MM.1S (cell line): ENCODE measurements at regions not wholly inside any gene's neighbourhood (a gene's known extent, or its start where the extent isn't known, plus 50 kb on each side); places are given as distances from the start of the nearest gene placed in this dataset.
"Not testable (repeated sequence)": the region's sequence is repeated elsewhere in the genome, so short reads cannot be mapped to it uniquely, and the experiment has no call there.

Experiments
- DNase-seq: peaks from one replicate; pipeline ENCODE4 v3.0.0-alpha.2; 2015
- H2AFZ ChIP-seq: fragments of 300-600 bp; sonication (generic); 2 replicates; pipeline ENCODE4 v1.6.0; 2016; ENCODE audit warnings: antibody characterized with exemption, low read length
- H3F3A ChIP-seq: fragments of 300-600 bp; sonication (generic); 2 replicates; pipeline ENCODE4 v1.6.1; 2016; ENCODE audit warnings: mild to moderate bottlenecking, antibody characterized with exemption, low read length, moderate library complexity, mixed read lengths; ENCODE audit not compliant: insufficient read depth
- H3K27ac ChIP-seq: fragments of 300-600 bp; sonication (generic); 2 replicates; pipeline ENCODE4 v1.5.1; 2016; ENCODE audit warnings: mild to moderate bottlenecking, low read length
- H3K27me3 ChIP-seq: fragments of 300-600 bp; sonication (generic); replicated peaks from 2 replicates; pipeline ENCODE4 v1.6.0; 2016; ENCODE audit warnings: low read length; ENCODE audit not compliant: insufficient read depth
- H3K36me3 ChIP-seq: fragments of 300-600 bp; sonication (generic); replicated peaks from 2 replicates; pipeline ENCODE4 v1.6.1; 2016; ENCODE audit warnings: mild to moderate bottlenecking, low read length, mixed read lengths; ENCODE audit not compliant: insufficient read depth
- H3K4me1 ChIP-seq: fragments of 300-600 bp; sonication (generic); 2 replicates; pipeline ENCODE4 v1.6.1; 2016; ENCODE audit warnings: low read length, mixed read lengths
- H3K4me2 ChIP-seq: fragments of 300-600 bp; sonication (generic); 2 replicates; pipeline ENCODE4 v1.6.0; 2016; ENCODE audit warnings: low read depth, low read length
- H3K4me3 ChIP-seq: fragments of 300-600 bp; sonication (generic); 2 replicates; pipeline ENCODE4 v1.5.1; 2016; ENCODE audit warnings: low read length, mixed read lengths
- H3K79me2 ChIP-seq: fragments of 300-600 bp; sonication (generic); 2 replicates; pipeline ENCODE4 v1.6.1; 2016; ENCODE audit warnings: mixed run types, low read length, mixed read lengths
- H3K9ac ChIP-seq: fragments of 300-600 bp; sonication (generic); 2 replicates; pipeline ENCODE4 v1.6.1; 2016; ENCODE audit warnings: low read length, mixed read lengths
- H3K9me2 ChIP-seq: fragments of 300-600 bp; sonication (generic); replicated peaks from 2 replicates; pipeline ENCODE4 v1.6.1; 2016; ENCODE audit warnings: mild to moderate bottlenecking, low read length, mixed read lengths; ENCODE audit not compliant: insufficient read depth
- H3K9me3 ChIP-seq: fragments of 300-600 bp; sonication (generic); replicated peaks from 2 replicates; pipeline ENCODE4 v1.6.1; 2016; ENCODE audit warnings: mild to moderate bottlenecking, low read length, mixed read lengths; ENCODE audit not compliant: insufficient read depth
- H4K20me1 ChIP-seq: fragments of 300-600 bp; sonication (generic); 2 replicates; pipeline ENCODE4 v1.6.1; 2016; ENCODE audit warnings: mild to moderate bottlenecking, low read length, moderate library complexity, mixed read lengths; ENCODE audit not compliant: insufficient read depth
- CTCF ChIP-seq: fragments of 300-600 bp; sonication (generic); IDR thresholded peaks from 2 replicates; pipeline ENCODE4 v1.5.1; 2016; ENCODE audit warnings: antibody characterized with exemption, low read length, mixed read lengths
- EZH2 ChIP-seq: fragments of 300-600 bp; sonication (generic); optimal IDR thresholded peaks from 2 replicates; pipeline ENCODE3; 2017; ENCODE audit warnings: low read depth, mild to moderate bottlenecking, antibody characterized with exemption, low read length, mixed read lengths
- EZH2phosphoT487 ChIP-seq: fragments of 300-600 bp; sonication (generic); IDR thresholded peaks from 2 replicates; pipeline ENCODE4 v1.6.1; 2018; ENCODE audit warnings: antibody characterized with exemption, low read length

- no peaks in the 10 kb centered on the region for H3F3A ChIP-seq
- H3K36me3 ChIP-seq: no peaks in the 10 kb centered on the region
- no peak overlapping the region for H2AFZ ChIP-seq
- H3K27me3 ChIP-seq: no peaks in the 10 kb centered on the region
- H3K9me3 ChIP-seq: no peaks in the 10 kb centered on the region
- H3K4me1 ChIP-seq: no peaks in the 10 kb centered on the region
- H3K9ac ChIP-seq: no peak overlapping the region
- DNase-seq: no peak
- no peak overlapping the region for H3K4me3 ChIP-seq
- no peaks in the 10 kb centered on the region for H3K79me2 ChIP-seq
- H3K9me2 ChIP-seq: no peaks in the 10 kb centered on the region
- no peaks in the 10 kb centered on the region for H4K20me1 ChIP-seq
- H3K27ac ChIP-seq: no peak overlapping the region
- TF ChIP-seq EZH2 (no peak), EZH2phosphoT487 (no peak), CTCF (no peak)
- H3K4me2 ChIP-seq: no peak overlapping the region
Observed at GRCh38 chr10:78218798-78219490, 185.3 kb downstream of the RPS24 start.

GRCh38 chr10:78219568-78219967 lies 185.9 kb downstream of the RPS24 start:
- H3K79me2 ChIP-seq, H3K9me2 ChIP-seq, H3K9me3 ChIP-seq, H3K36me3 ChIP-seq, H3F3A ChIP-seq, DNase-seq, H4K20me1 ChIP-seq, H2AFZ ChIP-seq, H3K4me1 ChIP-seq, H3K4me3 ChIP-seq, H3K27me3 ChIP-seq, H3K4me2 ChIP-seq, H3K9ac ChIP-seq, H3K27ac ChIP-seq: not testable (repeated sequence)

GRCh38 chr10:78220781-78221180 lies 187.1 kb downstream of the RPS24 start:
- H3F3A ChIP-seq: no peaks in the 10 kb centered on the region
- H3K4me2 ChIP-seq: no peak overlapping the region
- no peak for TF ChIP-seq EZH2phosphoT487
- no peak for TF ChIP-seq CTCF
- no peak for TF ChIP-seq EZH2
- no peaks in the 10 kb centered on the region for H3K9me3 ChIP-seq
- no peak overlapping the region for H3K27ac ChIP-seq
- no peaks in the 10 kb centered on the region for H3K9me2 ChIP-seq
- no peak overlapping the region for H3K4me3 ChIP-seq
- H3K79me2 ChIP-seq: no peaks in the 10 kb centered on the region
- H3K36me3 ChIP-seq: no peaks in the 10 kb centered on the region
- H4K20me1 ChIP-seq: no peaks in the 10 kb centered on the region
- H3K27me3 ChIP-seq: no peaks in the 10 kb centered on the region
- H3K4me1 ChIP-seq: no peaks in the 10 kb centered on the region
- DNase-seq: no peak
- H3K9ac ChIP-seq: no peak overlapping the region
- H2AFZ ChIP-seq: no peak overlapping the region

GRCh38 chr10:78222096-78222790 lies 188.6 kb downstream of the RPS24 start:
- H3K9me3 ChIP-seq: no peaks in the 10 kb centered on the region
- H3K4me3 ChIP-seq: no peak overlapping the region
- no peaks in the 10 kb centered on the region for H3K79me2 ChIP-seq
- no peak overlapping the region for H3K4me2 ChIP-seq
- TF ChIP-seq EZH2phosphoT487 (no peak), EZH2 (no peak)
- H2AFZ ChIP-seq: no peak overlapping the region
- H3K27me3 ChIP-seq: no peaks in the 10 kb centered on the region
- no peaks in the 10 kb centered on the region for H3F3A ChIP-seq
- no peak for DNase-seq
- H3K27ac ChIP-seq: no peak overlapping the region
- H3K9me2 ChIP-seq: no peaks in the 10 kb centered on the region
- no peaks in the 10 kb centered on the region for H3K36me3 ChIP-seq
- no peaks in the 10 kb centered on the region for H3K4me1 ChIP-seq
- no peaks in the 10 kb centered on the region for H4K20me1 ChIP-seq
- no peak overlapping the region for H3K9ac ChIP-seq
